ENCODE measurements at regions not wholly inside any gene's neighbourhood (a gene's known extent, or its start where the extent isn't known, plus 50 kb on each side); places are given as distances from the start of the nearest gene placed in this dataset.

GRCh38 chr4:56220261-56220660, 167.0 kb downstream of the AASDH start:
- DNase-seq (ENCODE audit: extremely low read depth, low read depth), result no peak
- TF ChIP-seq, protein P1, sequence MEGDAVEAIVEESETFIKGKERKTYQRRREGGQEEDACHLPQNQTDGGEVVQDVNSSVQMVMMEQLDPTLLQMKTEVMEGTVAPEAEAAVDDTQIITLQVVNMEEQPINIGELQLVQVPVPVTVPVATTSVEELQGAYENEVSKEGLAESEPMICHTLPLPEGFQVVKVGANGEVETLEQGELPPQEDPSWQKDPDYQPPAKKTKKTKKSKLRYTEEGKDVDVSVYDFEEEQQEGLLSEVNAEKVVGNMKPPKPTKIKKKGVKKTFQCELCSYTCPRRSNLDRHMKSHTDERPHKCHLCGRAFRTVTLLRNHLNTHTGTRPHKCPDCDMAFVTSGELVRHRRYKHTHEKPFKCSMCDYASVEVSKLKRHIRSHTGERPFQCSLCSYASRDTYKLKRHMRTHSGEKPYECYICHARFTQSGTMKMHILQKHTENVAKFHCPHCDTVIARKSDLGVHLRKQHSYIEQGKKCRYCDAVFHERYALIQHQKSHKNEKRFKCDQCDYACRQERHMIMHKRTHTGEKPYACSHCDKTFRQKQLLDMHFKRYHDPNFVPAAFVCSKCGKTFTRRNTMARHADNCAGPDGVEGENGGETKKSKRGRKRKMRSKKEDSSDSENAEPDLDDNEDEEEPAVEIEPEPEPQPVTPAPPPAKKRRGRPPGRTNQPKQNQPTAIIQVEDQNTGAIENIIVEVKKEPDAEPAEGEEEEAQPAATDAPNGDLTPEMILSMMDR (IDR thresholded peaks at IDR 0.05; ENCODE audit: low read depth, low read length), result no peak

DNA sequence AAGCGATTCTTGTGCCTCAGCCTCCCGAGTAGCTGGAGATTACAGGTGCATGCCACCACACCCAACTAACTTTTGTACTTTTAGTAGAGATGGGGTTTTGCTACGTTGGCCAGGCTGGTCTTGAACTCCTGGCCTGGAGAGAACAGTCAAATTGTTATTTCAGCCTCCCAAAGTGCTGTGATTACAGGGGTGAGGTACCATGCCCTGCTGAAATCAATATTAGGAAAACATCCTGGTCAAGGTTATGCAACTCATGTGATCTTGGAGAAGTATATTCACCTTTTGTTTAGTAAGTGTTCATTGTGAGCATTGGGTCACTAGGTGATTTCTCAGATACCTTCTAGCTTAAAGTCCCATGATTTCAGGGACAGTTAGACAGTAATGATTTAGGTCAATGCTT, 167.8 kb downstream of the AASDH start:
- TF ChIP-seq, protein P1 (IDR thresholded peaks at IDR 0.05; ENCODE audit: low read depth, low read length), result no peak
- no peak for DNase-seq (ENCODE audit: extremely low read depth, low read depth)

GRCh38 chr4:56218230-56218895, 168.9 kb downstream of the AASDH start:
- TF ChIP-seq, protein P1 (IDR thresholded peaks at IDR 0.05; ENCODE audit: low read depth, low read length), result no peak
- DNase-seq (ENCODE audit: extremely low read depth, low read depth), result no peak

DNA sequence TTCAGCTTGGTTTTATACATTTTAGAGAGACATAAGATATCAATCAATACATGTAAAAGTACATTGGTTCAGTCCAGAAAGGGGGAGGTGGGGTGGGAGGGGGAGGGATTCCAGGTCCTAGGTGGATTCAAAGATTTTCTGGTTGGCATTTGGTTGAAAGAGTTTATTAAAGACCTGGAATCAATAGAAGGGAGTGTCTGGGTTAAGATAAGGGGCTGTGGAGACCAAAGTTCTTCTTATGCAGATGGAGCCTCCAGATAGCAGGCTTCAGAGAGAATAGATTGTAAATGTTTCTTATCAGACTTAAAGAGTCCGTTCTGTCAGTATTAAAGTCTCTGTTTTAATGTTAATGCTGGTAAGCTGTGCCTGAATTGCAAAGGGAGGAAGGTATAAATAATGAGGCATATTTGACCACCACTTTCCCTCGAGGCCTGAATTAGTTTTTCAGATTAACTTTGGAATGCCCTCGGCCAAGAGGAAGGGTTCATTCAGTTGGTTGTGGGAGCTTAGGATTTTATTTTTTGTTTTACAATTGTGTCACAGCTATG, 169.9 kb downstream of the AASDH start:
- DNase-seq (ENCODE audit: extremely low read depth, low read depth), result no peak

GRCh38 chr4:56215901-56216300, 171.4 kb downstream of the AASDH start:
- DNase-seq (ENCODE audit: extremely low read depth, low read depth), result no peak
- TF ChIP-seq, protein P1 (IDR thresholded peaks at IDR 0.05; ENCODE audit: low read depth, low read length), result no peak

More for the DNA sequence above, 169.9 kb downstream of the AASDH start:
- TF ChIP-seq, protein P1 (IDR thresholded peaks at IDR 0.05; ENCODE audit: low read depth, low read length), result no peak

GRCh38 chr4:56215141-56215783, 172.0 kb downstream of the AASDH start:
- DNase-seq (ENCODE audit: extremely low read depth, low read depth), result no peak
- TF ChIP-seq, protein P1 (IDR thresholded peaks at IDR 0.05; ENCODE audit: low read depth, low read length), result no peak

DNA sequence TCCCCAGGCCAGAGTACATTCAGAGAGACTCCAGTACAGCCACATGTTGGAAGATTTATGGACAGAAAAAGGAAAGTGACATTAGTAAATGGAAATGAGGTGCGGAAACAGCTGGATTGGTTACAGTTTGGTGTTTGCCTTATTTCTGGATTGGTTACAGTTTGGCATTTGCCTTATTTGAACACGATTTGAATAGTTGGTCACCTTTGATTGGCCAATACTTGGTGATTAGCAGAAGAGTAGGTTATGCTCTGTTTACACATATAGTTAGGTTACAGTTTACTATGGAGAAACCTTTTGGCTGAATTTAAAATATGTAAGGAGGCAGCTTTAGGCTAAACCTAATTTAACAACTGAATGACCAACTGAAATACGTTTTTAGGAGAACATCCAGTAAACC, 173.7 kb downstream of the AASDH start:
- TF ChIP-seq, protein P1 (IDR thresholded peaks at IDR 0.05; ENCODE audit: low read depth, low read length), result no peak
- DNase-seq (ENCODE audit: extremely low read depth, low read depth), result no peak

Data from AG09319 (cell line).